ENCODE measurements at regions not wholly inside any gene's neighbourhood (a gene's known extent, or its start where the extent isn't known, plus 50 kb on each side); places are given as distances from the start of the nearest gene placed in this dataset.

GRCh38 chr21:35963920-35964451 lies 96.3 kb downstream of the SETD4 start:
- no peak for ATAC-seq
- Histone ChIP-seq H3K9me3 (no peaks in the 10 kb centered on the region), H3K4me1 (no peaks in the 10 kb centered on the region), H3K27ac (no peak overlapping the region), H3K4me2 (no peak overlapping the region), H3K4me3 (no peak overlapping the region)
- CTCF ChIA-PET: no interaction called here
- TF ChIP-seq CHD4 (IDR thresholded peaks at IDR 0.05; ENCODE audit: borderline replicate concordance): no peak
- TF ChIP-seq SREBF2 (IDR thresholded peaks at IDR 0.05): no peak
- TF ChIP-seq CBX2 (IDR thresholded peaks at IDR 0.05; ENCODE audit: borderline replicate concordance, low read depth): no peak
- no peak for TF ChIP-seq GATA3 (IDR thresholded peaks at IDR 0.05; ENCODE audit: borderline replicate concordance)
- no peak for TF ChIP-seq CHD2 (IDR thresholded peaks at IDR 0.05; ENCODE audit: low read length, partially characterized antibody)
- TF ChIP-seq KDM1A (IDR thresholded peaks at IDR 0.05; ENCODE audit: low read depth): no peak
- no peak for TF ChIP-seq KDM5A (IDR thresholded peaks at IDR 0.05)
- TF ChIP-seq ATOH8 (CRISPR knock-in tag; IDR thresholded peaks at IDR 0.05; ENCODE audit: low read depth): no peak
- no peak for TF ChIP-seq EP300 (IDR thresholded peaks at IDR 0.05)
- TF ChIP-seq ESRRA (IDR thresholded peaks at IDR 0.05; ENCODE audit: borderline replicate concordance, low read length): no peak
- TF ChIP-seq MAX (IDR thresholded peaks at IDR 0.05): no peak
- TF ChIP-seq BHLHE40 (IDR thresholded peaks at IDR 0.05; ENCODE audit: low read depth, low read length): no peak
- TF ChIP-seq TP53 (CRISPR knock-in tag; IDR thresholded peaks at IDR 0.05): no peak
- TF ChIP-seq EHMT2 (IDR thresholded peaks at IDR 0.05; ENCODE audit: low read depth): no peak
- TF ChIP-seq USF2 (IDR thresholded peaks at IDR 0.05): no peak
- no peak for TF ChIP-seq PBX3 (IDR thresholded peaks at IDR 0.05)
- POLR2A ChIA-PET: interaction anchor here (0.6 kb wide), 1 partner anchor 11 kb away, joined by 7 read pairs; no protein-coding TSS in a partner anchor
- DNase-seq (ENCODE audit: low read depth in 1 of 2, low spot score in 1 of 2): no peak
- 61% methylated on average over 9 of the region's 9 CpGs for WGBS (ENCODE audit: missing lambda C conversion rate)
- no peak for FAIRE-seq

GRCh38 chr21:35962917-35963316 lies 97.4 kb downstream of the SETD4 start:
- WGBS (ENCODE audit: missing lambda C conversion rate): 13% methylated on average over 2 of the region's 2 CpGs
- no peak overlapping the region for H3K4me2 ChIP-seq
- no peak for ATAC-seq
- no peak for FAIRE-seq
- POLR2A ChIA-PET: no interaction called here
- H3K27ac ChIP-seq: no peak overlapping the region
- H3K4me3 ChIP-seq: no peak overlapping the region
- no peaks in the 10 kb centered on the region for H3K9me3 ChIP-seq
- H3K4me1 ChIP-seq: no peaks in the 10 kb centered on the region
- no peak for DNase-seq (ENCODE audit: low read depth in 1 of 2, low spot score in 1 of 2)
- CTCF ChIA-PET: no interaction called here
- TF ChIP-seq JUN (IDR thresholded peaks at IDR 0.05): no peak
- no peak for TF ChIP-seq HES2 (IDR thresholded peaks at IDR 0.05)
- TF ChIP-seq REST (IDR thresholded peaks at IDR 0.05): no peak
- no peak for TF ChIP-seq CBX2 (IDR thresholded peaks at IDR 0.05; ENCODE audit: borderline replicate concordance, low read depth)
- no peak for TF ChIP-seq ATOH8 (CRISPR knock-in tag; IDR thresholded peaks at IDR 0.05; ENCODE audit: low read depth)
- no peak for TF ChIP-seq RARB (CRISPR knock-in tag; IDR thresholded peaks at IDR 0.05)
- no peak for TF ChIP-seq SMC3 (IDR thresholded peaks at IDR 0.05)
- no peak for TF ChIP-seq POLR2A (IDR thresholded peaks at IDR 0.05; ENCODE audit: low read length)
- no peak for TF ChIP-seq RNF2 (IDR thresholded peaks at IDR 0.05; ENCODE audit: borderline replicate concordance, low read depth)
- TF ChIP-seq PHF8 (IDR thresholded peaks at IDR 0.05; ENCODE audit: borderline replicate concordance, low read depth): no peak
- TF ChIP-seq FOSB (CRISPR knock-in tag; IDR thresholded peaks at IDR 0.05): no peak
- TF ChIP-seq NPAS2 (CRISPR knock-in tag; IDR thresholded peaks at IDR 0.05; ENCODE audit: borderline replicate concordance): no peak

Data from A549 (cell line).